K562 (cell line): ENCODE measurements at regions not wholly inside any gene's neighbourhood (a gene's known extent, or its start where the extent isn't known, plus 50 kb on each side); places are given as distances from the start of the nearest gene placed in this dataset.
A peak's percentile ranks its signal among the peaks of the same experiment; 100 is the strongest.

ENCODE experiments used
- ATAC-seq: fragments of 200-7000 bp; cut with Tn5 transposase; 3 replicates; pipeline ENCODE4 v1.9.1; 2020; ENCODE audit warnings: moderate library complexity
- BruUV-seq: library from RNA; stranded (reverse); fragments of 400-500 nt; replicated peaks from 2 replicates; lab custom pipeline; 2021; lab: Mats Ljungman, UMichigan
- CTCF ChIA-PET: fragments of 300-600 bp; formaldehyde crosslinking; extraction: SDS; loops from one replicate; lab custom pipeline; 2021; ENCODE audit warnings: low intra/inter-chr PET ratio; lab: Yijun Ruan, JAX
- POLR2A ChIA-PET: fragments of 300-600, 350-650 bp; sonication (Branson Sonifier 250); formaldehyde crosslinking; extraction: SDS; loops from one replicate; lab custom pipeline; 2021; ENCODE audit warnings: antibody characterized with exemption, inconsistent platforms; lab: Yijun Ruan, JAX
- DNase-seq, 4 experiments: peaks; one replicate each; pipeline versions ENCODE4 v3.0.0 to v3.0.0-alpha.2; 2011 to 2018; ENCODE audit warnings: low spot score in 3 of 4, mixed read lengths in 3 of 4; ENCODE audit errors: extremely low read depth in 1 of 4
- FAIRE-seq: peaks from 2 replicates; lab custom pipeline; 2011; peaks lifted over from hg19 to GRCh38; lab: Jason Lieb, UNC
- H2AFZ ChIP-seq: 2 replicates; pipeline ENCODE4 v1.6.0; 2011; ENCODE audit warnings: low read depth, low read length, control low read depth, inconsistent platforms
- H3K27ac ChIP-seq: fragments of 200-600 bp; 3 replicates; pipeline ENCODE4 v1.8.0; 2011; ENCODE audit warnings: low read depth, mild to moderate bottlenecking, control low read depth, inconsistent platforms, low read length, moderate library complexity, mixed read lengths; ENCODE audit errors: extremely low read depth
- H3K27me3 ChIP-seq, 2 experiments: fragments of 300-600 bp in 1 of 2; 2 replicates in 1 of 2; 3 replicates in 1 of 2; pipeline versions ENCODE4 v1.6.0 to v1.8.0; 2011; ENCODE audit warnings: inconsistent platforms in 2 of 2, low read length in 2 of 2, mild to moderate bottlenecking in 1 of 2, mixed read lengths in 1 of 2, moderate library complexity in 1 of 2; ENCODE audit not compliant: control insufficient read depth in 2 of 2, insufficient read depth in 2 of 2
- H3K36me3 ChIP-seq: fragments of 300-600 bp; 3 replicates; pipeline ENCODE4 v1.8.0; 2011; ENCODE audit warnings: mild to moderate bottlenecking, low read length, inconsistent platforms; ENCODE audit not compliant: control insufficient read depth, insufficient read depth
- H3K4me1 ChIP-seq, 2 experiments: fragments of 200-600 bp in 1 of 2; replicated peaks in 1 of 2; 2 replicates in 1 of 2; 3 replicates in 1 of 2; pipeline versions ENCODE4 v1.5.1 to v1.8.0; 2011; ENCODE audit warnings: inconsistent platforms in 2 of 2, low read length in 2 of 2, mild to moderate bottlenecking in 1 of 2, mixed read lengths in 1 of 2, moderate library complexity in 1 of 2; ENCODE audit not compliant: control insufficient read depth in 2 of 2, insufficient read depth in 2 of 2
- H3K4me2 ChIP-seq: 2 replicates; pipeline ENCODE4 v1.6.1; 2011; ENCODE audit warnings: low read length, control low read depth, inconsistent platforms, mixed read lengths; ENCODE audit not compliant: insufficient read depth
- H3K4me3 ChIP-seq: fragments of 200-600 bp; sonication (generic), shearing (Covaris generic); 2 replicates; pipeline ENCODE4 v1.5.1; 2016; ENCODE audit warnings: control low read depth, inconsistent platforms
- H3K79me2 ChIP-seq: fragments of 200-600 bp; 3 replicates; pipeline ENCODE4 v1.8.0; 2011; ENCODE audit warnings: low read length, inconsistent platforms; ENCODE audit not compliant: control insufficient read depth, insufficient read depth
- H3K9ac ChIP-seq, 2 experiments: 2 replicates each; pipeline versions ENCODE4 v1.6.0 to v1.6.1; 2011; ENCODE audit warnings: low read depth in 2 of 2, low read length in 2 of 2, control low read depth in 1 of 2, inconsistent platforms in 1 of 2, mild to moderate bottlenecking in 1 of 2, mixed read lengths in 1 of 2; ENCODE audit not compliant: insufficient read depth in 1 of 2
- H3K9me1 ChIP-seq: one replicate; pipeline ENCODE4 v1.6.0; 2011; ENCODE audit warnings: inconsistent platforms, mild to moderate bottlenecking, low read length, moderate library complexity; ENCODE audit not compliant: control insufficient read depth, insufficient read depth
- H3K9me3 ChIP-seq: replicated peaks from 2 replicates; pipeline ENCODE4 v1.5.1; 2011; ENCODE audit warnings: low read depth, low read length, inconsistent platforms; ENCODE audit not compliant: control insufficient read depth, insufficient read depth
- H4K20me1 ChIP-seq: replicated peaks from 2 replicates; pipeline ENCODE4 v1.6.1; 2011; ENCODE audit warnings: low read length, inconsistent platforms, mixed read lengths; ENCODE audit not compliant: control insufficient read depth, insufficient read depth
- CEBPB ChIP-seq: fragments of 450-650 bp; IDR thresholded peaks from 2 replicates; pipeline ENCODE4 v1.6.1; 2016; ENCODE audit warnings: missing genetic modification characterization, missing compliant biosample characterization
- CEBPG ChIP-seq, 3 experiments: fragments of 200-800 bp in 1 of 3; sonication (Bioruptor generic) in 1 of 3; sonication (generic) in 1 of 3; formaldehyde crosslinking in 1 of 3; IDR thresholded peaks in 2 of 3; conservative IDR thresholded peaks in 1 of 3; 2 replicates each; pipeline versions ENCODE4 v1.6.1 to v1.8.0; 2016 to 2022; ENCODE audit warnings: missing compliant biosample characterization in 2 of 3, missing genetic modification characterization in 2 of 3, mild to moderate bottlenecking in 1 of 3, missing genetic modification reagents in 1 of 3
- DIDO1 ChIP-seq: fragments of 450-650 bp; IDR thresholded peaks from 2 replicates; pipeline ENCODE4 v1.6.1; 2016; ENCODE audit warnings: low read depth, missing biosample characterization, missing genetic modification characterization
- FOXA3 ChIP-seq, 2 experiments: fragments of 450-650 bp in 1 of 2; sonication (generic) in 1 of 2; formaldehyde crosslinking; IDR thresholded peaks in 1 of 2; conservative IDR thresholded peaks in 1 of 2; 2 replicates each; pipeline versions ENCODE4 v1.4.0 to v1.8.0; 2020 to 2022; ENCODE audit warnings: mild to moderate bottlenecking in 2 of 2, missing genetic modification reagents in 1 of 2
- KDM1A ChIP-seq, 2 experiments: fragments of 450-650 bp; IDR thresholded peaks; 2 replicates each; pipeline ENCODE4 v1.6.1; 2016; ENCODE audit warnings: mild to moderate bottlenecking in 2 of 2
- MAZ ChIP-seq, 2 experiments: fragments of 450-650 bp in 1 of 2; sonication (generic) in 1 of 2; formaldehyde crosslinking; IDR thresholded peaks in 1 of 2; conservative IDR thresholded peaks in 1 of 2; 2 replicates each; pipeline versions ENCODE4 v1.4.0 to v1.5.0; 2020; ENCODE audit warnings: mild to moderate bottlenecking in 1 of 2, missing genetic modification reagents in 1 of 2
- MECOM ChIP-seq: fragments of 250-450 bp; sonication (Bioruptor Pico); IDR thresholded peaks from 2 replicates; pipeline ENCODE4 v1.8.0; 2022; ENCODE audit warnings: inconsistent platforms
- MEIS2 ChIP-seq: fragments of 450-650 bp; IDR thresholded peaks from 2 replicates; pipeline ENCODE4 v1.6.1; 2014; ENCODE audit warnings: mild to moderate bottlenecking; ENCODE audit not compliant: partially characterized antibody
- NEUROD1 ChIP-seq: fragments of 150-350 bp; IDR thresholded peaks from 2 replicates; pipeline ENCODE4 v1.6.1; 2014; ENCODE audit warnings: borderline replicate concordance, low read length, low read depth; ENCODE audit not compliant: partially characterized antibody
- PHTF2 ChIP-seq: fragments of 250-450 bp; sonication (Bioruptor Pico); IDR thresholded peaks from 2 replicates; pipeline ENCODE4 v1.5.0; 2021; ENCODE audit warnings: mild to moderate bottlenecking
- RBM39 ChIP-seq: fragments of 200-400 bp; formaldehyde crosslinking; optimal IDR thresholded peaks from 2 replicates; pipeline ENCODE3; 2018; ENCODE audit warnings: low read depth, low read length
- ZNF224 ChIP-seq: sonication (generic); formaldehyde crosslinking; IDR thresholded peaks from 2 replicates; pipeline ENCODE4 v1.8.0; 2022; ENCODE audit warnings: mild to moderate bottlenecking, missing genetic modification reagents
- WGBS: fragments of 100-300 bp; shearing (Covaris generic); methylation state at CpG from one replicate; pipeline ENCODE4 v1.1.6; 2016; ENCODE audit warnings: low coverage, mixed read lengths; ENCODE audit not compliant: insufficient coverage; ENCODE audit errors: missing lambda C conversion rate; 5-methylcytosine and 5-hydroxymethylcytosine counted together
- in situ Hi-C: fragments of 300-500 bp; cut with MboI; formaldehyde crosslinking; loops from 4 replicates; pipeline ENCODE4 v1.15.0; 2018; ENCODE audit warnings: inconsistent platforms, mixed read lengths
- intact Hi-C: fragments of 100-400 bp; cut with micrococcal nuclease; formaldehyde crosslinking; loops from 2 replicates; pipeline ENCODE4 v1.14.2; 2022
- TF ChIP-seq, protein P1 (sequence below): sonication (generic); formaldehyde crosslinking; IDR thresholded peaks from 2 replicates; pipeline ENCODE4 v1.8.1; 2022; ENCODE audit warnings: missing genetic modification reagents
- TF ChIP-seq, protein P2 (sequence below): fragments of 450-650 bp; IDR thresholded peaks from 2 replicates; pipeline ENCODE4 v1.6.1; 2016

DNA sequence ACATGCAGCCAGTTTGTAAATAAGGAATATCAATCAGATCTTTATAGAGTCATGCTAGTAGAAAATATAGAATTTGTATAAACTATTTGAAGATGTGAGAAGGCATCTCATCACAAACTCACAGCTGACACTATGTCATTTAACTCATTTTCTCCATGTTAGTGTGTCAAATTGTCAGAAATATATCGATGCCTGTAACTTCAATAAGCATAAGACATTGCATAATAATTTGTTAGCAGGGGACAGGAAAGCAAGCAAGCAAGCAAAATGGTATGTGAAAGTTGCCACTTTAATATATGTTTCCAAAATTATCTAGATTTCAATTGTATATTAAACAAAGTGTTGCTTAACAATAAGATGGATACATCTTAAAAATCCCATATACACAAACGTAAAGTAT is 571.0 kb downstream of the ARL4A start:
- intact Hi-C loops, result no loop called here
- DNase-seq (no peak), ATAC-seq (no peak), FAIRE-seq (no peak)
- BruUV-seq, result no TSS peak
- H3K4me3 ChIP-seq, result no peak overlapping the region
- no peak overlapping the region for H3K9ac ChIP-seq
- H3K36me3 ChIP-seq, result no peaks in the 10 kb centered on the region
- no peak overlapping the region for H3K27ac ChIP-seq
- no peaks in the 10 kb centered on the region for H3K9me3 ChIP-seq
- no peaks in the 10 kb centered on the region for H3K27me3 ChIP-seq
- H3K9me1 ChIP-seq, result no peaks in the 10 kb centered on the region
- no peak overlapping the region for H3K4me2 ChIP-seq
- no peak for TF ChIP-seq NEUROD1
- no peak for TF ChIP-seq CEBPG (CRISPR knock-in tag; IDR thresholded peaks at IDR 0.05)
- TF ChIP-seq CEBPG (tag; conservative IDR thresholded peaks at IDR 0.05 in 1 of 2, IDR thresholded peaks at IDR 0.05 in 1 of 2), result peak in 1 of 2 experiments; percentile 55; a peak in 2 of 4 replicates
- TF ChIP-seq CEBPB (tag), result peak; percentile 33; the same call in 1 of the 2 replicates
- in situ Hi-C loops, result no loop called here
- ChIA-PET POLR2A (no interaction called here), CTCF (no interaction called here)
- no peaks in the 10 kb centered on the region for H3K79me2 ChIP-seq
- peaks cover 0 to 6% of the 10 kb centered on the region in 2 experiments; a peak in 2 of 5 replicates for H3K4me1 ChIP-seq
- no peak overlapping the region for H2AFZ ChIP-seq
- no peaks in the 10 kb centered on the region for H4K20me1 ChIP-seq
- 12% methylated on average over 2 of the region's 2 CpGs for WGBS

DNA sequence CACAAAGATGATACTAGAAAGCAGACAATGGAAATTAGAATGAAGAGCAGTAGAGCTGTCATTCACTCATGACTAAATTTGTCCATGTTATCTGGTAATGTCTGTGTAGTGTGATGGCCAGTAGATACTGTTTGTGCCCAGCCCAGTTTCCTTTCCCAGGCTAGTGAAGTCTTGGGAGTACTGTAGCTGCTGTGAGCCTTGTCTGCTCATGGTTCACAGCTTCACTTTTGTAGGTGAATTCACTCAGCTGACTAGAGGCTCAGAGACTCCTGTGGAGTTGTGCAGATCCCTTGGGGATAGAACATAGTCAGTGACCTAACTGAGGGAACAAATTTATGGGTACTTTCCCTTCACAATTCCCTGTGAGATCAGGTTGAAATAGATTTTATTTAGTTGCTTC is 572.5 kb downstream of the ARL4A start:
- peaks cover 0 to 6% of the 10 kb centered on the region in 2 experiments; a peak in 2 of 5 replicates for H3K4me1 ChIP-seq
- no peaks in the 10 kb centered on the region for H4K20me1 ChIP-seq
- ChIA-PET CTCF (no interaction called here), POLR2A (no interaction called here)
- H3K27ac ChIP-seq, result no peak overlapping the region
- H3K79me2 ChIP-seq, result no peaks in the 10 kb centered on the region
- DNase-seq (peak in 1 of 4 experiments; percentile 31), FAIRE-seq (no peak), ATAC-seq (peak; percentile 61)
- no peak overlapping the region for H3K9ac ChIP-seq
- intact Hi-C loops (loop anchor here (5.0 kb wide), 2 partner anchors 78 to 803 kb away; no protein-coding TSS in a partner anchor), in situ Hi-C loops (loop anchor here (5.0 kb wide), 3 partner anchors 578 to 743 kb away; no protein-coding TSS in a partner anchor)
- H3K9me1 ChIP-seq, result no peaks in the 10 kb centered on the region
- peak overlapping the region; percentile 51 for H2AFZ ChIP-seq
- BruUV-seq, result no TSS peak
- H3K4me2 ChIP-seq, result no peak overlapping the region
- no peaks in the 10 kb centered on the region for H3K36me3 ChIP-seq
- H3K4me3 ChIP-seq, result no peak overlapping the region
- no peaks in the 10 kb centered on the region for H3K9me3 ChIP-seq
- H3K27me3 ChIP-seq, result no peaks in the 10 kb centered on the region
- TF ChIP-seq MEIS2, result peak; percentile 10
- TF ChIP-seq, protein P1, sequence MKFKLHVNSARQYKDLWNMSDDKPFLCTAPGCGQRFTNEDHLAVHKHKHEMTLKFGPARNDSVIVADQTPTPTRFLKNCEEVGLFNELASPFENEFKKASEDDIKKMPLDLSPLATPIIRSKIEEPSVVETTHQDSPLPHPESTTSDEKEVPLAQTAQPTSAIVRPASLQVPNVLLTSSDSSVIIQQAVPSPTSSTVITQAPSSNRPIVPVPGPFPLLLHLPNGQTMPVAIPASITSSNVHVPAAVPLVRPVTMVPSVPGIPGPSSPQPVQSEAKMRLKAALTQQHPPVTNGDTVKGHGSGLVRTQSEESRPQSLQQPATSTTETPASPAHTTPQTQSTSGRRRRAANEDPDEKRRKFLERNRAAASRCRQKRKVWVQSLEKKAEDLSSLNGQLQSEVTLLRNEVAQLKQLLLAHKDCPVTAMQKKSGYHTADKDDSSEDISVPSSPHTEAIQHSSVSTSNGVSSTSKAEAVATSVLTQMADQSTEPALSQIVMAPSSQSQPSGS, result no peak
- TF ChIP-seq MECOM (CRISPR knock-in tag), result 0 out of 2 replicates have a peak, but pooled peaks have one; percentile 25
- TF ChIP-seq DIDO1, result no peak
- TF ChIP-seq MAZ (CRISPR knock-in tag; conservative IDR thresholded peaks at IDR 0.05 in 1 of 2, IDR thresholded peaks at IDR 0.05 in 1 of 2), result no peak
- TF ChIP-seq FOXA3 (CRISPR knock-in tag; conservative IDR thresholded peaks at IDR 0.05 in 1 of 2, IDR thresholded peaks at IDR 0.05 in 1 of 2), result no peak
- TF ChIP-seq PHTF2 (CRISPR knock-in tag), result no peak
- TF ChIP-seq, protein P2, sequence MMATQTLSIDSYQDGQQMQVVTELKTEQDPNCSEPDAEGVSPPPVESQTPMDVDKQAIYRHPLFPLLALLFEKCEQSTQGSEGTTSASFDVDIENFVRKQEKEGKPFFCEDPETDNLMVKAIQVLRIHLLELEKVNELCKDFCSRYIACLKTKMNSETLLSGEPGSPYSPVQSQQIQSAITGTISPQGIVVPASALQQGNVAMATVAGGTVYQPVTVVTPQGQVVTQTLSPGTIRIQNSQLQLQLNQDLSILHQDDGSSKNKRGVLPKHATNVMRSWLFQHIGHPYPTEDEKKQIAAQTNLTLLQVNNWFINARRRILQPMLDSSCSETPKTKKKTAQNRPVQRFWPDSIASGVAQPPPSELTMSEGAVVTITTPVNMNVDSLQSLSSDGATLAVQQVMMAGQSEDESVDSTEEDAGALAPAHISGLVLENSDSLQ, result peak; percentile 57
- no peak for TF ChIP-seq RBM39
- TF ChIP-seq ZNF224 (CRISPR knock-in tag), result no peak
- TF ChIP-seq KDM1A (IDR thresholded peaks at IDR 0.05), result no peak
